Left lung (tissue), 4 donors: ENCODE measurements at regions not wholly inside any gene's neighbourhood (a gene's known extent, or its start where the extent isn't known, plus 50 kb on each side); places are given as distances from the start of the nearest gene placed in this dataset.
"Not testable (repeated sequence)": the region's sequence is repeated elsewhere in the genome, so short reads cannot be mapped to it uniquely, and the experiment has no call there.

ENCODE experiments used
- ATAC-seq: fragments of 200-7000 bp; cut with Tn5 transposase; one replicate; pipeline ENCODE4 v1.9.1; 2020; ENCODE audit warnings: moderate library complexity
- DNase-seq, 4 donors: peaks; one replicate each; pipeline ENCODE4 v3.0.0-alpha.2; 2013 to 2020
- H3K27ac ChIP-seq, 2 donors: fragments of 200-600 bp; sonication (generic) in 1 of 2; one replicate each; pipeline versions ENCODE4 v1.5.0 to v1.8.0; 2020 to 2021
- H3K27me3 ChIP-seq, 2 donors: fragments of 200-600 bp; sonication (generic) in 1 of 2; one replicate each; pipeline versions ENCODE4 v1.5.0 to v1.8.0; 2020 to 2021
- H3K36me3 ChIP-seq, 2 donors: fragments of 200-600 bp; sonication (generic) in 1 of 2; one replicate each; pipeline versions ENCODE4 v1.5.0 to v1.8.0; 2020 to 2021
- H3K4me1 ChIP-seq, 2 donors: fragments of 200-600 bp; one replicate each; pipeline ENCODE4 v1.8.0; 2021
- H3K4me3 ChIP-seq, 2 donors: fragments of 200-600 bp; sonication (generic) in 1 of 2; one replicate each; pipeline versions ENCODE4 v1.5.0 to v1.8.0; 2020 to 2021; ENCODE audit warnings: mild to moderate bottlenecking in 1 of 2
- H3K9me3 ChIP-seq, 2 donors: fragments of 200-600 bp; sonication (generic) in 1 of 2; one replicate each; pipeline versions ENCODE4 v1.5.0 to v1.8.0; 2020 to 2021
- CTCF ChIP-seq, 2 donors: fragments of 200-600 bp; sonication (generic) in 1 of 2; IDR thresholded peaks; one replicate each; pipeline versions ENCODE4 v1.5.0 to v1.8.0; 2021; ENCODE audit warnings: antibody characterized with exemption in 2 of 2
- intact Hi-C, 2 donors: fragments of 100-400 bp; cut with DNase I; formaldehyde crosslinking; loops; one replicate each; pipeline versions ENCODE4 v1.11.2 to v1.14.2; 2022
- donor health status: DM: no; HTN: yes; CAD: no.
- donor health status: DM: no; HTN: no; CAD: no.

GRCh38 chr5:24265306-24265705 is 379.5 kb downstream of the CDH10 start:
- TF ChIP-seq CTCF (IDR thresholded peaks at IDR 0.05): no peak
- intact Hi-C loops: no loop called here

GRCh38 chr5:24268482-24269056 is 376.2 kb downstream of the CDH10 start:
- no peaks in the 10 kb centered on the region for H3K36me3 ChIP-seq
- intact Hi-C loops: no loop called here
- DNase-seq: no peak

More at GRCh38 chr5:24265306-24265705, 379.5 kb downstream of the CDH10 start:
- Histone ChIP-seq H3K27ac (no peak overlapping the region), H3K4me3 (no peak overlapping the region), H3K9me3 (no peaks in the 10 kb centered on the region), H3K4me1 (no peaks in the 10 kb centered on the region), H3K27me3 (no peaks in the 10 kb centered on the region), H3K36me3 (no peaks in the 10 kb centered on the region)
- DNase-seq: no peak
- no peak for ATAC-seq

GRCh38 chr5:24271702-24272118 is 373.1 kb downstream of the CDH10 start:
- DNase-seq, H3K4me3 ChIP-seq, H3K27ac ChIP-seq, H3K36me3 ChIP-seq, intact Hi-C loops, H3K27me3 ChIP-seq, H3K9me3 ChIP-seq, ATAC-seq, H3K4me1 ChIP-seq: not testable (repeated sequence)

More at GRCh38 chr5:24268482-24269056, 376.2 kb downstream of the CDH10 start:
- no peak for ATAC-seq
- no peak overlapping the region for H3K27ac ChIP-seq
- no peaks in the 10 kb centered on the region for H3K4me1 ChIP-seq
- no peaks in the 10 kb centered on the region for H3K9me3 ChIP-seq
- H3K4me3 ChIP-seq: no peak overlapping the region
- TF ChIP-seq CTCF (IDR thresholded peaks at IDR 0.05): no peak
- no peaks in the 10 kb centered on the region for H3K27me3 ChIP-seq

- no peaks in the 10 kb centered on the region for H3K36me3 ChIP-seq
Observed at GRCh38 chr5:24272741-24273140, 372.0 kb downstream of the CDH10 start.

GRCh38 chr5:24280215-24280614 is 364.6 kb downstream of the CDH10 start:
- no peak for ATAC-seq
- H3K27me3 ChIP-seq: no peaks in the 10 kb centered on the region
- H3K27ac ChIP-seq: no peak overlapping the region
- no peaks in the 10 kb centered on the region for H3K36me3 ChIP-seq
- intact Hi-C loops: no loop called here
- no peak for DNase-seq
- H3K4me3 ChIP-seq: no peak overlapping the region
- no peaks in the 10 kb centered on the region for H3K4me1 ChIP-seq
- no peak for TF ChIP-seq CTCF (IDR thresholded peaks at IDR 0.05)
- H3K9me3 ChIP-seq: no peaks in the 10 kb centered on the region

More at GRCh38 chr5:24272741-24273140, 372.0 kb downstream of the CDH10 start:
- intact Hi-C loops: no loop called here
- Histone ChIP-seq H3K27ac (no peak overlapping the region), H3K4me3 (no peak overlapping the region), H3K4me1 (no peaks in the 10 kb centered on the region), H3K9me3 (no peaks in the 10 kb centered on the region), H3K27me3 (no peaks in the 10 kb centered on the region)
- TF ChIP-seq CTCF (IDR thresholded peaks at IDR 0.05): no peak
- DNase-seq (no peak), ATAC-seq (no peak)

GRCh38 chr5:24281818-24282217 is 363.0 kb downstream of the CDH10 start:
- H3K27me3 ChIP-seq: no peaks in the 10 kb centered on the region
- intact Hi-C loops: no loop called here

More at GRCh38 chr5:24281818-24282217, 363.0 kb downstream of the CDH10 start:
- H3K27ac ChIP-seq: no peak overlapping the region
- H3K4me3 ChIP-seq: no peak overlapping the region
- TF ChIP-seq CTCF (IDR thresholded peaks at IDR 0.05): no peak
- H3K36me3 ChIP-seq: no peaks in the 10 kb centered on the region
- ATAC-seq: no peak
- no peaks in the 10 kb centered on the region for H3K9me3 ChIP-seq
- DNase-seq: no peak
- H3K4me1 ChIP-seq: no peaks in the 10 kb centered on the region
